K562 (cell line): ENCODE measurements at regions not wholly inside any gene's neighbourhood (a gene's known extent, or its start where the extent isn't known, plus 50 kb on each side); places are given as distances from the start of the nearest gene placed in this dataset.

ENCODE experiments used
- ATAC-seq: fragments of 200-7000 bp; cut with Tn5 transposase; 3 replicates; pipeline ENCODE4 v1.9.1; 2020; ENCODE audit warnings: moderate library complexity
- BruUV-seq: library from RNA; stranded (reverse); fragments of 400-500 nt; replicated peaks from 2 replicates; lab custom pipeline; 2021; lab: Mats Ljungman, UMichigan
- CTCF ChIA-PET: fragments of 300-600 bp; formaldehyde crosslinking; extraction: SDS; loops from one replicate; lab custom pipeline; 2021; ENCODE audit warnings: low intra/inter-chr PET ratio; lab: Yijun Ruan, JAX
- POLR2A ChIA-PET: fragments of 300-600, 350-650 bp; sonication (Branson Sonifier 250); formaldehyde crosslinking; extraction: SDS; loops from one replicate; lab custom pipeline; 2021; ENCODE audit warnings: antibody characterized with exemption, inconsistent platforms; lab: Yijun Ruan, JAX
- DNase-seq, 4 experiments: peaks; one replicate each; pipeline versions ENCODE4 v3.0.0 to v3.0.0-alpha.2; 2011 to 2018; ENCODE audit warnings: low spot score in 3 of 4, mixed read lengths in 3 of 4; ENCODE audit errors: extremely low read depth in 1 of 4
- FAIRE-seq: peaks from 2 replicates; lab custom pipeline; 2011; peaks lifted over from hg19 to GRCh38; lab: Jason Lieb, UNC
- H2AFZ ChIP-seq: 2 replicates; pipeline ENCODE4 v1.6.0; 2011; ENCODE audit warnings: low read depth, low read length, control low read depth, inconsistent platforms
- H3K27ac ChIP-seq: fragments of 200-600 bp; 3 replicates; pipeline ENCODE4 v1.8.0; 2011; ENCODE audit warnings: low read depth, mild to moderate bottlenecking, control low read depth, inconsistent platforms, low read length, moderate library complexity, mixed read lengths; ENCODE audit errors: extremely low read depth
- H3K27me3 ChIP-seq, 2 experiments: fragments of 300-600 bp in 1 of 2; 2 replicates in 1 of 2; 3 replicates in 1 of 2; pipeline versions ENCODE4 v1.6.0 to v1.8.0; 2011; ENCODE audit warnings: inconsistent platforms in 2 of 2, low read length in 2 of 2, mild to moderate bottlenecking in 1 of 2, mixed read lengths in 1 of 2, moderate library complexity in 1 of 2; ENCODE audit not compliant: control insufficient read depth in 2 of 2, insufficient read depth in 2 of 2
- H3K36me3 ChIP-seq: fragments of 300-600 bp; 3 replicates; pipeline ENCODE4 v1.8.0; 2011; ENCODE audit warnings: mild to moderate bottlenecking, low read length, inconsistent platforms; ENCODE audit not compliant: control insufficient read depth, insufficient read depth
- H3K4me1 ChIP-seq, 2 experiments: fragments of 200-600 bp in 1 of 2; replicated peaks in 1 of 2; 2 replicates in 1 of 2; 3 replicates in 1 of 2; pipeline versions ENCODE4 v1.5.1 to v1.8.0; 2011; ENCODE audit warnings: inconsistent platforms in 2 of 2, low read length in 2 of 2, mild to moderate bottlenecking in 1 of 2, mixed read lengths in 1 of 2, moderate library complexity in 1 of 2; ENCODE audit not compliant: control insufficient read depth in 2 of 2, insufficient read depth in 2 of 2
- H3K4me2 ChIP-seq: 2 replicates; pipeline ENCODE4 v1.6.1; 2011; ENCODE audit warnings: low read length, control low read depth, inconsistent platforms, mixed read lengths; ENCODE audit not compliant: insufficient read depth
- H3K4me3 ChIP-seq: fragments of 200-600 bp; sonication (generic), shearing (Covaris generic); 2 replicates; pipeline ENCODE4 v1.5.1; 2016; ENCODE audit warnings: control low read depth, inconsistent platforms
- H3K79me2 ChIP-seq: fragments of 200-600 bp; 3 replicates; pipeline ENCODE4 v1.8.0; 2011; ENCODE audit warnings: low read length, inconsistent platforms; ENCODE audit not compliant: control insufficient read depth, insufficient read depth
- H3K9ac ChIP-seq, 2 experiments: 2 replicates each; pipeline versions ENCODE4 v1.6.0 to v1.6.1; 2011; ENCODE audit warnings: low read depth in 2 of 2, low read length in 2 of 2, control low read depth in 1 of 2, inconsistent platforms in 1 of 2, mild to moderate bottlenecking in 1 of 2, mixed read lengths in 1 of 2; ENCODE audit not compliant: insufficient read depth in 1 of 2
- H3K9me1 ChIP-seq: one replicate; pipeline ENCODE4 v1.6.0; 2011; ENCODE audit warnings: inconsistent platforms, mild to moderate bottlenecking, low read length, moderate library complexity; ENCODE audit not compliant: control insufficient read depth, insufficient read depth
- H3K9me3 ChIP-seq: replicated peaks from 2 replicates; pipeline ENCODE4 v1.5.1; 2011; ENCODE audit warnings: low read depth, low read length, inconsistent platforms; ENCODE audit not compliant: control insufficient read depth, insufficient read depth
- H4K20me1 ChIP-seq: replicated peaks from 2 replicates; pipeline ENCODE4 v1.6.1; 2011; ENCODE audit warnings: low read length, inconsistent platforms, mixed read lengths; ENCODE audit not compliant: control insufficient read depth, insufficient read depth
- CC2D1A ChIP-seq: fragments of 450-650 bp; IDR thresholded peaks from 2 replicates; pipeline ENCODE4 v1.6.1; 2017; ENCODE audit warnings: mild to moderate bottlenecking
- ELF1 ChIP-seq: fragments of 200-800 bp; sonication (Bioruptor generic); IDR thresholded peaks from 2 replicates; pipeline ENCODE4 v1.6.1; 2016; ENCODE audit warnings: missing genetic modification characterization, missing compliant biosample characterization
- LARP7 ChIP-seq: fragments of 450-650 bp; IDR thresholded peaks from 2 replicates; pipeline ENCODE4 v1.6.1; 2016
- NFYB ChIP-seq: IDR thresholded peaks from 2 replicates; pipeline ENCODE4 v1.6.1; 2011; ENCODE audit warnings: mild to moderate bottlenecking, moderate library complexity; ENCODE audit not compliant: insufficient read length; ENCODE audit errors: extremely low read depth
- NR1H2 ChIP-seq: sonication (generic); formaldehyde crosslinking; IDR thresholded peaks from 2 replicates; pipeline ENCODE4 v1.4.0; 2020; ENCODE audit warnings: mild to moderate bottlenecking, missing genetic modification reagents
- OTX1 ChIP-seq: fragments of 450-650 bp; formaldehyde crosslinking; IDR thresholded peaks from 2 replicates; pipeline ENCODE4 v1.4.0; 2022; ENCODE audit warnings: mild to moderate bottlenecking
- PHTF2 ChIP-seq: fragments of 250-450 bp; sonication (Bioruptor Pico); IDR thresholded peaks from 2 replicates; pipeline ENCODE4 v1.5.0; 2021; ENCODE audit warnings: mild to moderate bottlenecking
- PPARD ChIP-seq: fragments of 250-450 bp; sonication (Bioruptor Pico); IDR thresholded peaks from 2 replicates; pipeline ENCODE4 v1.8.0; 2022; ENCODE audit warnings: inconsistent platforms, mild to moderate bottlenecking, moderate library complexity
- RCOR1 ChIP-seq, 2 experiments: IDR thresholded peaks; 2 replicates each; pipeline ENCODE4 v1.6.1; 2012; ENCODE audit warnings: low read depth in 2 of 2, low read length in 2 of 2, borderline replicate concordance in 1 of 2, improper control_type of control experiment in 1 of 2
- ZNF146 ChIP-seq: IDR thresholded peaks from one replicate; pipeline ENCODE4 v1.6.1; 2018; ENCODE audit warnings: missing compliant biosample characterization; ENCODE audit not compliant: unreplicated experiment
- ZNF24 ChIP-seq: fragments of 450-650 bp; IDR thresholded peaks from 2 replicates; pipeline ENCODE4 v1.6.1; 2016
- ZNF586 ChIP-seq: fragments of 450-650 bp; formaldehyde crosslinking; conservative IDR thresholded peaks from 2 replicates; pipeline ENCODE4 v1.4.0; 2020; ENCODE audit warnings: mild to moderate bottlenecking, moderate library complexity
- WGBS: fragments of 100-300 bp; shearing (Covaris generic); methylation state at CpG from one replicate; pipeline ENCODE4 v1.1.6; 2016; ENCODE audit warnings: low coverage, mixed read lengths; ENCODE audit not compliant: insufficient coverage; ENCODE audit errors: missing lambda C conversion rate; 5-methylcytosine and 5-hydroxymethylcytosine counted together
- in situ Hi-C: fragments of 300-500 bp; cut with MboI; formaldehyde crosslinking; loops from 4 replicates; pipeline ENCODE4 v1.15.0; 2018; ENCODE audit warnings: inconsistent platforms, mixed read lengths
- intact Hi-C: fragments of 100-400 bp; cut with micrococcal nuclease; formaldehyde crosslinking; loops from 2 replicates; pipeline ENCODE4 v1.14.2; 2022
- TF ChIP-seq, protein P1 (sequence below): fragments of 450-650 bp; formaldehyde crosslinking; IDR thresholded peaks from 2 replicates; pipeline ENCODE4 v1.4.0; 2020; ENCODE audit warnings: mild to moderate bottlenecking, moderate library complexity
- TF ChIP-seq, protein P2 (sequence below): fragments of 250-450 bp; sonication (Bioruptor Pico); IDR thresholded peaks from 2 replicates; pipeline ENCODE4 v1.5.0; 2021; ENCODE audit warnings: mild to moderate bottlenecking, borderline replicate concordance
- TF ChIP-seq, protein P3 (sequence below): fragments of 450-650 bp; formaldehyde crosslinking; IDR thresholded peaks from 2 replicates; pipeline ENCODE4 v1.4.0; 2022; ENCODE audit warnings: missing genetic modification characterization

DNA sequence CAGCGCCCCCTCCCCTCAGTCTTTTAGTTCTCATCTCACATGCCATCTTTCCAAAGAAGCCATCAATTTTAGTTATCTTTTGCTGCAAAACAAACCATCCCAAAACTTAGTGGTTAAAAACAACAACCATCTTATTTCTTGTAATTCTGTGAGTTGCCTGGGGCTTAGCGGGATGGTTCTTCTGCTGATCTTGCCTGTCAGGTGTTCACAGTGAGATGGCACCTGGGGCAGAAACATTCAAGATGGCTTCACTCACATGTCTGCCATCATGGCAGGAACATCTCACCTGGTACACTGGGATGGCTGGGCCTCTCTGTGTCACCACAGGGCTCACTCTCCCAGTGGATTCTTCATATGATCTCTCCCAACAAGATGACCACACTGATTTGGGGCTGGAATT is 67.6 kb upstream of the KCNK12 start (continued):
- TF ChIP-seq RCOR1 (IDR thresholded peaks at IDR 0.05; ENCODE audit: borderline replicate concordance in 1 of 2, low read depth in 2 of 2, low read length in 2 of 2) (no peak), LARP7 (no peak), PPARD (CRISPR knock-in tag) (no peak), NFYB (no peak)
- TF ChIP-seq, protein P1, sequence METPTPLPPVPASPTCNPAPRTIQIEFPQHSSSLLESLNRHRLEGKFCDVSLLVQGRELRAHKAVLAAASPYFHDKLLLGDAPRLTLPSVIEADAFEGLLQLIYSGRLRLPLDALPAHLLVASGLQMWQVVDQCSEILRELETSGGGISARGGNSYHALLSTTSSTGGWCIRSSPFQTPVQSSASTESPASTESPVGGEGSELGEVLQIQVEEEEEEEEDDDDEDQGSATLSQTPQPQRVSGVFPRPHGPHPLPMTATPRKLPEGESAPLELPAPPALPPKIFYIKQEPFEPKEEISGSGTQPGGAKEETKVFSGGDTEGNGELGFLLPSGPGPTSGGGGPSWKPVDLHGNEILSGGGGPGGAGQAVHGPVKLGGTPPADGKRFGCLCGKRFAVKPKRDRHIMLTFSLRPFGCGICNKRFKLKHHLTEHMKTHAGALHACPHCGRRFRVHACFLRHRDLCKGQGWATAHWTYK (CRISPR knock-in tag) = no peak
- TF ChIP-seq, protein P2, sequence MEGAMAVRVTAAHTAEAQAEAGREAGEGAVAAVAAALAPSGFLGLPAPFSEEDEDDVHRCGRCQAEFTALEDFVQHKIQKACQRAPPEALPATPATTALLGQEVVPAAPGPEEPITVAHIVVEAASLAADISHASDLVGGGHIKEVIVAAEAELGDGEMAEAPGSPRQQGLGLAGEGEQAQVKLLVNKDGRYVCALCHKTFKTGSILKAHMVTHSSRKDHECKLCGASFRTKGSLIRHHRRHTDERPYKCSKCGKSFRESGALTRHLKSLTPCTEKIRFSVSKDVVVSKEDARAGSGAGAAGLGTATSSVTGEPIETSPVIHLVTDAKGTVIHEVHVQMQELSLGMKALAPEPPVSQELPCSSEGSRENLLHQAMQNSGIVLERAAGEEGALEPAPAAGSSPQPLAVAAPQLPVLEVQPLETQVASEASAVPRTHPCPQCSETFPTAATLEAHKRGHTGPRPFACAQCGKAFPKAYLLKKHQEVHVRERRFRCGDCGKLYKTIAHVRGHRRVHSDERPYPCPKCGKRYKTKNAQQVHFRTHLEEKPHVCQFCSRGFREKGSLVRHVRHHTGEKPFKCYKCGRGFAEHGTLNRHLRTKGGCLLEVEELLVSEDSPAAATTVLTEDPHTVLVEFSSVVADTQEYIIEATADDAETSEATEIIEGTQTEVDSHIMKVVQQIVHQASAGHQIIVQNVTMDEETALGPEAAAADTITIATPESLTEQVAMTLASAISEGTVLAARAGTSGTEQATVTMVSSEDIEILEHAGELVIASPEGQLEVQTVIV (CRISPR knock-in tag) = no peak

GRCh38 chr2:47636596-47637264 is 65.9 kb upstream of the KCNK12 start:
- peaks cover 14 to 50% of the 10 kb centered on the region in 2 experiments for H3K27me3 ChIP-seq
- no TSS peak for BruUV-seq
- H3K9ac ChIP-seq = no peak overlapping the region
- no peaks in the 10 kb centered on the region; a peak in 1 of 5 replicates for H3K4me1 ChIP-seq
- no peak for DNase-seq
- no peaks in the 10 kb centered on the region for H3K36me3 ChIP-seq
- no peak overlapping the region for H3K4me3 ChIP-seq
- no peaks in the 10 kb centered on the region for H3K9me1 ChIP-seq
- no peak overlapping the region for H3K27ac ChIP-seq
- intact Hi-C loops = no loop called here
- FAIRE-seq = no peak
- H4K20me1 ChIP-seq = no peaks in the 10 kb centered on the region
- no peaks in the 10 kb centered on the region for H3K79me2 ChIP-seq
- in situ Hi-C loops = no loop called here
- POLR2A ChIA-PET = interaction anchor here (0.6 kb wide), 2 partner anchors 89 to 845 kb away, joined by 3 read pairs; no protein-coding TSS in a partner anchor
- H3K4me2 ChIP-seq = no peak overlapping the region
- no peak for ATAC-seq
- H2AFZ ChIP-seq = no peak overlapping the region
- H3K9me3 ChIP-seq = 0 out of 2 replicates have a peak, but pooled peaks cover 2% of the 10 kb centered on the region
- CTCF ChIA-PET = no interaction called here
- WGBS = 31% methylated on average over 10 of the region's 10 CpGs
- TF ChIP-seq ZNF586 (no peak), PHTF2 (CRISPR knock-in tag) (no peak), ELF1 (no peak), NR1H2 (CRISPR knock-in tag) (no peak), CC2D1A (no peak), ZNF146 (CRISPR knock-in tag) (no peak), OTX1 (CRISPR knock-in tag) (no peak), ZNF24 (no peak)
- TF ChIP-seq, protein P3, sequence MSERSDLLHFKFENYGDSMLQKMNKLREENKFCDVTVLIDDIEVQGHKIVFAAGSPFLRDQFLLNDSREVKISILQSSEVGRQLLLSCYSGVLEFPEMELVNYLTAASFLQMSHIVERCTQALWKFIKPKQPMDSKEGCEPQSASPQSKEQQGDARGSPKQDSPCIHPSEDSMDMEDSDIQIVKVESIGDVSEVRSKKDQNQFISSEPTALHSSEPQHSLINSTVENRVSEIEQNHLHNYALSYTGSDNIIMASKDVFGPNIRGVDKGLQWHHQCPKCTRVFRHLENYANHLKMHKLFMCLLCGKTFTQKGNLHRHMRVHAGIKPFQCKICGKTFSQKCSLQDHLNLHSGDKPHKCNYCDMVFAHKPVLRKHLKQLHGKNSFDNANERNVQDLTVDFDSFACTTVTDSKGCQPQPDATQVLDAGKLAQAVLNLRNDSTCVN = no peak
